Osteoblast (primary cell): ENCODE measurements at regions not wholly inside any gene's neighbourhood (a gene's known extent, or its start where the extent isn't known, plus 50 kb on each side); places are given as distances from the start of the nearest gene placed in this dataset.

Experiments used
- DNase-seq: peaks from one replicate; pipeline ENCODE4 v3.0.0; 2011; ENCODE audit warnings: low spot score, mixed read lengths; ENCODE audit not compliant: insufficient read length; ENCODE audit errors: missing footprints
- H2AFZ ChIP-seq: 2 replicates; pipeline ENCODE4 v1.6.0; 2011; ENCODE audit warnings: mild to moderate bottlenecking, low read length
- H3K27ac ChIP-seq: 2 replicates; pipeline ENCODE4 v1.5.1; 2011; ENCODE audit warnings: mild to moderate bottlenecking, low read depth, low read length, moderate library complexity
- H3K27me3 ChIP-seq: 2 replicates; pipeline ENCODE4 v1.6.0; 2012; ENCODE audit warnings: mild to moderate bottlenecking, control low read depth, inconsistent platforms, low read length, moderate library complexity; ENCODE audit not compliant: insufficient read depth
- H3K36me3 ChIP-seq: 2 replicates; pipeline ENCODE4 v1.5.1; 2011; ENCODE audit warnings: mild to moderate bottlenecking, low read length, control low read depth, moderate library complexity; ENCODE audit not compliant: insufficient read depth
- H3K4me1 ChIP-seq: 2 replicates; pipeline ENCODE4 v1.5.1; 2011; ENCODE audit warnings: mild to moderate bottlenecking, low read length, control low read depth, moderate library complexity; ENCODE audit not compliant: insufficient read depth
- H3K4me2 ChIP-seq: 2 replicates; pipeline ENCODE4 v1.6.0; 2011; ENCODE audit warnings: mild to moderate bottlenecking, low read length; ENCODE audit not compliant: insufficient read depth
- H3K4me3 ChIP-seq: fragments of 200-600 bp; sonication (generic); 3 replicates; pipeline ENCODE4 v1.5.1; 2012; ENCODE audit warnings: mild to moderate bottlenecking, low read length, inconsistent platforms; ENCODE audit not compliant: insufficient read depth
- H3K79me2 ChIP-seq: 2 replicates; pipeline ENCODE4 v1.6.0; 2012; ENCODE audit warnings: mild to moderate bottlenecking, low read length, control low read depth, inconsistent platforms; ENCODE audit not compliant: insufficient read depth
- H3K9me3 ChIP-seq: 2 replicates; pipeline ENCODE4 v1.5.1; 2011; ENCODE audit warnings: low read depth, low read length, control low read depth
- H4K20me1 ChIP-seq: 2 replicates; pipeline ENCODE4 v1.6.0; 2012; ENCODE audit warnings: mild to moderate bottlenecking, low read length, control low read depth; ENCODE audit not compliant: insufficient read depth
- TF ChIP-seq, protein P1 (sequence below): IDR thresholded peaks from 2 replicates; pipeline ENCODE4 v1.5.1; 2011; ENCODE audit warnings: mild to moderate bottlenecking, low read depth, low read length, moderate library complexity; ENCODE audit errors: extremely low read depth

DNA sequence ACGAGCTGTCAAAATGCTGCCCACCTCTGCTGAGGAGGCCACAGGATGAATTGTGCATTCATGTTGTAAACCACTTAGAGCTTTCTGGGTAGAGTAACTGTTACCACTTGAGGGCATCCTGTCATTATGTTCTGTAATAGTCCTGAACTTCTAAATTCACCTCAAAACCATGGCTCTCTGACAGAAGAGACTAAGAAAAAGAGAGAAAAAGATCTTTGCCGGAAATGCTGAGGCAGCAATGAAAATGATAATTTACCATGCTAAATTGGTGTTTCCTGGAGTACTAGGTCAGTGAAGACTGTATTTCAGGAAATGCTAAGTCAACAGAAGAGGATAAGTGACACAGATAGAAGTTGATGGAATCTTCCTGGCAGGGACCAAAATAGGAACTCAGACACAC lies 942.3 kb upstream of the SLIT2 start:
- H3K79me2 ChIP-seq: no peaks in the 10 kb centered on the region
- peak overlapping the region; percentile 40 for H3K4me2 ChIP-seq
- no peaks in the 10 kb centered on the region for H4K20me1 ChIP-seq
- H3K27ac ChIP-seq: no peak overlapping the region
- H3K4me1 ChIP-seq: peaks cover 5% of the 10 kb centered on the region
- H3K9me3 ChIP-seq: no peaks in the 10 kb centered on the region
- peak overlapping the region; percentile 18 for H2AFZ ChIP-seq
- no peak overlapping the region for H3K4me3 ChIP-seq
- no peaks in the 10 kb centered on the region for H3K36me3 ChIP-seq
- H3K27me3 ChIP-seq: no peaks in the 10 kb centered on the region
- TF ChIP-seq, protein P1, sequence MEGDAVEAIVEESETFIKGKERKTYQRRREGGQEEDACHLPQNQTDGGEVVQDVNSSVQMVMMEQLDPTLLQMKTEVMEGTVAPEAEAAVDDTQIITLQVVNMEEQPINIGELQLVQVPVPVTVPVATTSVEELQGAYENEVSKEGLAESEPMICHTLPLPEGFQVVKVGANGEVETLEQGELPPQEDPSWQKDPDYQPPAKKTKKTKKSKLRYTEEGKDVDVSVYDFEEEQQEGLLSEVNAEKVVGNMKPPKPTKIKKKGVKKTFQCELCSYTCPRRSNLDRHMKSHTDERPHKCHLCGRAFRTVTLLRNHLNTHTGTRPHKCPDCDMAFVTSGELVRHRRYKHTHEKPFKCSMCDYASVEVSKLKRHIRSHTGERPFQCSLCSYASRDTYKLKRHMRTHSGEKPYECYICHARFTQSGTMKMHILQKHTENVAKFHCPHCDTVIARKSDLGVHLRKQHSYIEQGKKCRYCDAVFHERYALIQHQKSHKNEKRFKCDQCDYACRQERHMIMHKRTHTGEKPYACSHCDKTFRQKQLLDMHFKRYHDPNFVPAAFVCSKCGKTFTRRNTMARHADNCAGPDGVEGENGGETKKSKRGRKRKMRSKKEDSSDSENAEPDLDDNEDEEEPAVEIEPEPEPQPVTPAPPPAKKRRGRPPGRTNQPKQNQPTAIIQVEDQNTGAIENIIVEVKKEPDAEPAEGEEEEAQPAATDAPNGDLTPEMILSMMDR: peak; percentile 58
- DNase-seq: peak; percentile 75

DNA sequence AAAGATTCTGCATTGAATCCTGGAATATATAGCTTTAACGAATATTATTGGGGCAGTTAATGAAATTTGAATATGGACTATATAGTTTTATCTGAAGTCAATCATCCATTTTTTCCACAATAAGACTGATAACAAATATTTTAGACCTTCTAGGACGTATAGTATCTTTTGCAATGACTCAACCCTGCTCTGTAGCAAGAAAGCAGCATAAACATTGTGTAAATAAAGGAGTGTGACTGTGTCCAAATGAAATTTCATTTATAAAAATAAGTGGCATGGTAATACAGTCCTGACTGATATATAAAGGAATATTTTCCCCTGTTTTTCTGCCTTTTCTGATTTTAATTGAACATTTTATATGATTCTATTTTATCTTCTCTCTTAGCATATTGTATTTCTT lies 947.7 kb upstream of the SLIT2 start:
- H3K4me2 ChIP-seq: no peak overlapping the region
- H4K20me1 ChIP-seq: no peaks in the 10 kb centered on the region
- no peaks in the 10 kb centered on the region for H3K79me2 ChIP-seq
- H3K27me3 ChIP-seq: no peaks in the 10 kb centered on the region
- H3K9me3 ChIP-seq: no peaks in the 10 kb centered on the region
- H3K4me3 ChIP-seq: no peak overlapping the region
- TF ChIP-seq, protein P1: no peak
- H3K27ac ChIP-seq: no peak overlapping the region
- peaks cover 3% of the 10 kb centered on the region for H3K4me1 ChIP-seq
- H2AFZ ChIP-seq: no peak overlapping the region
- H3K36me3 ChIP-seq: no peaks in the 10 kb centered on the region
- no peak for DNase-seq

DNA sequence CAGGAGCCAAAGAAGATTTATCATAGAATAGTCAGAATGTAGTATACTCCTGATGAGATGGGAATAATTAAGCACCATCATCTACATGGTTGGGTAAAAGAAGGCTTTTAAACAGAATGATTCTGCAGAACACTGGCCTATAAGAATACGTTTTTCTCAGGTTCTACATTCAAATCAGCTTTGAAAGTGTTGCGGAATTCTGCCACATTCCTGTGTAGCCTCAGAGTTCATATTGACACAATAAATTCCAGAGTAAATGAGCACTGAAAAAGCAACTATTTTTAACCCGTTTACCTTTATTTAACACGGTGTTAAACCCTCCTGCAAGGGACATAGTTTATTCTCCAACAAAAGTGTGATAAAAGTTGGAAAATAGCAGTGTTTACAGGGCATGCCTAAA lies 950.2 kb upstream of the SLIT2 start:
- Histone ChIP-seq H3K27ac (no peak overlapping the region), H3K27me3 (no peaks in the 10 kb centered on the region), H3K4me3 (no peak overlapping the region), H3K79me2 (no peaks in the 10 kb centered on the region), H3K4me1 (peaks cover 3% of the 10 kb centered on the region), H2AFZ (no peak overlapping the region), H3K4me2 (no peak overlapping the region), H3K36me3 (no peaks in the 10 kb centered on the region), H4K20me1 (no peaks in the 10 kb centered on the region), H3K9me3 (no peaks in the 10 kb centered on the region)
- no peak for DNase-seq
- TF ChIP-seq, protein P1: no peak

DNA sequence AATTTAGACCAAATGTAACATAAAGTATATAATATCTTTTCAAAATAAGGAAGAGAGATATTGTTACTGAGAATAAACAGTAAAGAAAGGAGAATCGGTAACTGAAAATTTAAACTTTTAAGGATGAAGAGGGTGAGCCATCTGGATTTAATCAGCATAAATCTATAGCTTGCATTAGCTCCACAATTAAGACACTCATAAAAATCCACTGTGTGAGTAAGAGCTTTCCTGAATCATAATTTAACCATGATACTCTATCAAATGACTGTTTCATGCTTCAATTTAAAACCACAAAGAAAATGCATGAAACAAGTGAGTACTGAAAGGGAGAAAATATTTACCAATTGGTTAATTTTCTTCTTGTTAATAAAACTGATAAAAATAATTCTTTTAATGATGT lies 951.5 kb upstream of the SLIT2 start:
- Histone ChIP-seq H3K36me3 (no peaks in the 10 kb centered on the region), H3K27ac (no peak overlapping the region), H3K27me3 (no peaks in the 10 kb centered on the region), H2AFZ (no peak overlapping the region), H4K20me1 (no peaks in the 10 kb centered on the region), H3K4me2 (no peak overlapping the region), H3K9me3 (no peaks in the 10 kb centered on the region), H3K4me1 (peaks cover 3% of the 10 kb centered on the region), H3K4me3 (no peak overlapping the region), H3K79me2 (no peaks in the 10 kb centered on the region)
- TF ChIP-seq, protein P1: no peak
- no peak for DNase-seq
